ENCODE measurements at regions not wholly inside any gene's neighbourhood (a gene's known extent, or its start where the extent isn't known, plus 50 kb on each side); places are given as distances from the start of the nearest gene placed in this dataset.

DNA sequence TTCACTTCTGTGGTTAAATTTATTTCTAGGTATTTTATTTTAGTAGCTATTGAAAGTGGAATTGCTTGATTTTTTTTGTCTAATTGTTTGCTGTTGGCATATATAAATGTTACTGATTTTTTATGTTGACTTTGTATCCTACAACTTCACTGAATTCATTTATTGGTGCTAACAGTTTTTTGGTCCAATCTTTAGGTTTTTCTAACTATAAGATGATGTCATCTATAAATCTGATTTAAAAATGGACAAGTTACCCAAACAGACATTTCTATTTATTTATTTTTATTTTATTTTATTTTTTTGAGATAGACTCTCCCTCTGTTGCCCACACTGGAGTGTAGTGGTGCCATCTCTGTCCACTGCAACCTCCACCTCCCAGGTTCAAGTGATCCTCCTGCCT is 162.3 kb downstream of the COX7C start:
- no peak for DNase-seq (ENCODE audit: low read depth)

DNA sequence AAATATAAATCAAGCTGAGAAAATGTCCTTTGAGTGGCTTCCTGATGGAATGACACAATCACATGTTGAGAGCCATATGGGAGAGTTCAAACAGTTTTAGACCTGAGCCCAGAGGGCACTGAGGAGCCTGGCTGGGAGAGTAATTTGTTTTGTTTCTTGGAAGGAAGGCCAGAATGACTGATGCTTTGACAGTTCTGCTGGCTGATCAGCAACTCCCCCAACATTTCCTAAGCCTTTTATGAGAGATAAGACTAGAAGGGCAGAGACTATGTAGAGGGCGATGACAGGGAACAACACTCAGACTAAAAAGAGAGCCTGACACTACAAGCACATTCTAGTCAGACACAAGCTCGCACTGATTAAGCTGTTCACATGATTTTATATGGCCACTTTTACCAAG is 169.2 kb downstream of the COX7C start:
- DNase-seq (ENCODE audit: low read depth) = no peak

DNA sequence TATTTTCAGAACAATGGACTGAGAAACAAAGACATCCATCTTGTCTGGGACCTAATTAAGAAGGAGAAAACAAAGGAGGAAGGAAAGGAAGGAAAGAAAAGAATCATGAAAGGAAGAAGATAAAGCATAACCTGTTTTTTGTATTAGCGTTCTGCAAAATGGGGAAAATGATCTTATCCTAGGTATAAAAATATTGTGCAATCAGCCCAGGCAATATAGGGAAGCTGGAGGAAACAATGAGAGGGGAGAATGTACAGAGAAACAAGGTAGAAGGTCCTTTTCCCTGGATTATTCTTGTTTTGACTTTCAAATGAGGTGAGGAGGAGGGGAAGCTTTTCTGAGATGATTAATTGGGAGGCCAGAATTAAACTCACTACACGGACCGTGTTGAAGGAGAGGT is 177.9 kb downstream of the COX7C start:
- DNase-seq (ENCODE audit: low read depth) = no peak

DNA sequence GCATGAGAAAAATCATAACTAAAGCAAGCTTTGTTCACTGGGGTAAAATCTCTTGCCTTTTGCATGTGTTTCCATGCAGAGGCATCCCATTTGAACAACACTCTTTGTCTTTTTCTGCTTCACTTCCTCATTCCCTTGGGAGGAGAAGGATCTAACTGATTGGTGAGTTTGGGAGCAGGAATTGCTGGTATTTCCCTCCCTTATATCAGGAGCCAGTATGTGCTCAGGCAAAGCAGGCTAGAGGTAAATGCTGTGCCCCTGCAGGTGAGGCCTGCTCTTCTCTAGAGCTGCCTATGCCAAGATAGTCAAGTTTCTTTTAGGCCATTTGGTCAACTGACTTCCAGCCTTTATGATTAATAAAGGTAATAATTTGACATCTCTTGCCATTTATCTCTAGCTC is 179.9 kb downstream of the COX7C start:
- DNase-seq (ENCODE audit: low read depth) = no peak

DNA sequence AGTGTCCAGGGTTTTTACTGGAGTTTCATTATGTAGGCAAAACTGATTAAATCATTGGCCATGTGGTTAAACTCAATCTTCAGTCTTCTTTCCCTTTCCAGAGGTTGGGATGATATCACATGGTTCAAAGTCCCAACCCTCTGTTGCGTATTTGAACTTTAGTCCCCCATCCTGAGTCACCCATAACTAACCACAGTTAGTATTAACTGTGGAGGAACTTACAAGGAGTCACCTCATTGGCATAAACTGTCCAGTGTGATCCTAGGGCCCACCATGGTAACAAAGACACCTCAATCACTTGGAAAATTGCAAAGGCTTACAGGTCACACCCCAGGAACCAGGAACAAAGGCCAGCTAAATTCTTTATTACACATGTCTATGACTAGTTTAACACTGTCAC is 188.5 kb downstream of the COX7C start:
- DNase-seq (ENCODE audit: low read depth) = no peak

DNA sequence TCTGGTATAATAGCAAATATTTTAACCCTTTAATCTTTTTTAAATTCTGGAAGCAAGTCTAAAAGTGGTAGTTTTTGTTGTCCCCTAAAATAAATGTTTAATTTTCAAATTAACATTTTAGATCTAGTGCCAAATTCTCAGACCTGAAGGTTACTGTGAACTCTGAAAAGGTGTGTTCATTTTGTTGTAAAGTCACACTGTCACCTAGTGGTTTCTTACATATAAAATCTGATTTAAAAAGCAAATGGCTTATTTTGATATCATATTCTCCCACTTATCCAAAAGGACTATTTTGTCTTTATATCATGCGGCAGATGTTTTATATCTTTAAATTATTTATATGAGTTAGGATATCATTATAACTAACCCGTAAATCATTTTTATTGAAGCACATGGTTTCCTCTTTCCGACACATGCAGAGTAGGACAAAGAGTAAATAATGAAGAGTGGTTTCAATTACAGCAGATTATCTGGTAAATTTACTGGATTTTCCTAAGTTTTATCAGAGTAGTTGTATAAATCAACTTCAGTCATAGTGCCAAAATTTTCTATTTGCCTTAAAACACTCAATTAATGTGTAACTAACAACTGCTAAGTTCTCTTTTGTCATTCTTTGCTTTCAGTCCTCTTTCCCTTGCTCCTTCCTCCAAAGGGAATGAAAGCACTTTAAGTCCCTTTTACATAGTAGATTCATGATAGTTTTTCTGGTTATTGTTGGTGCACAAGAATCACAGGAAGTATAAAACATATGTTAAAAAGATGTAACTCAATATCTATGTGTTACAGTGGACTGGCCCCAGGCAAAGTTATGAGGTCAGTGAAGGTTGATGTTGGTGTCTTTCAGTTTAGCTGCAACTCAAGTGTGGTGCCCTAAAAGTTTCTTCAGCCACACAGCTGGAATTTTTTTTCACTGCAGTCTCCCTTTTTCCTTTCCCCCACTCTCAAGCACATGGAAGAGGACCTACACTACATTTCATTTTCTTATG is 189.6 kb downstream of the COX7C start:
- no peak for DNase-seq (ENCODE audit: low read depth)

DNA sequence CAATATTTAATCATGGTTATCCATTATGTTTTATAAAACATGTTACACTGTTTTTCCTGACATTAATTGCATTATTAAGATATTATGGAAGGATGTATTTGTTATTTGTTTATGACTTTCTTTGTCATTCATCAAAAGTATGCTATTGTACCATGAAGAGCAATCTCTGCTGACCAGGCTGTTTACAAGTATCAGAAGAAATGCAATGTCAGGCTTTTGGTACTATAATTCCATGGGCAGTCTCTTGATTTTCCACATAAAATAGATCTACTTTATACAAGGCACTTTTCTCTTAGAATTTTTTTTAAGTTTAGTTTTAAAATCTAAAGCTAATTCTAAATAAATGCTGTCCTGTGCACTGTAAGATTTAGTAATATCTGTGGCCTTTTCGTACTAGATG is 196.6 kb downstream of the COX7C start:
- no peak for DNase-seq (ENCODE audit: low read depth)

DNA sequence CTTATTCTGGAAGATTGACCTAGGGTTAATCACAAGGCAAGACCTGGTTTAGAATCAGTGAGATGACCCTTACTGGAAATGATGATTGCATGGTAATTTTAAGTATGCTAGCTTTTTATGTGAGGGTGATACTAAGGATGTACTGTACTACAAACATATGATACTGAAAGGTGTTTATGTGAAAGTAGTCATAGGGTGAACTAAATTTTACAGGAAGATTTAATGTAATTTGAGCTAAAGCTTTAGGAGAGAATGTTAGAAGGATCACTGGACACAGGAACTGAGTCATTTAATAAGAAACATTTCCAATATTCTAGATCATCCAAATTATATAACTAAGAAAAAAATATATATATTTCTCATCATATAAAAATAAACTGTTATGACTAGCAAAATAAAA is 197.2 kb downstream of the COX7C start:
- no peak for DNase-seq (ENCODE audit: low read depth)

DNA sequence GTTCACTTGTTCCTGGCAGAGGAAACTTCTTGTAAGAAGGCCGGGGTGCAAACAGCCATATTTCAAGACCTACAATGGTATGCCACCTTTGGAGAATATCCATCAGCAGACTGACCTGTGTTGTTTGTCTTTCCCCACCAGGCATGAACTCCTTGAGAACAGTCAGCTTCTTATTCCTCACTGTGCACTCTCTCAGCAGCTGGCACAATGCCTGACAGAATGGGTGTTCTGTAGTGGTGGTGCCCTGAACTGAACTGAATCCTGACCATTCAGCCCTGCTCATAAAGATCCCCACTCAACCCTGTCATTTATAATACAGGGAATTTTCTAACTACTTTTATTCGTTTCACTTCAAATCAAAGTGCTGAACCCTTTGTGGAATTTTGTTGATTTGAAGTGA is 206.9 kb downstream of the COX7C start:
- DNase-seq (ENCODE audit: low read depth) = no peak

DNA sequence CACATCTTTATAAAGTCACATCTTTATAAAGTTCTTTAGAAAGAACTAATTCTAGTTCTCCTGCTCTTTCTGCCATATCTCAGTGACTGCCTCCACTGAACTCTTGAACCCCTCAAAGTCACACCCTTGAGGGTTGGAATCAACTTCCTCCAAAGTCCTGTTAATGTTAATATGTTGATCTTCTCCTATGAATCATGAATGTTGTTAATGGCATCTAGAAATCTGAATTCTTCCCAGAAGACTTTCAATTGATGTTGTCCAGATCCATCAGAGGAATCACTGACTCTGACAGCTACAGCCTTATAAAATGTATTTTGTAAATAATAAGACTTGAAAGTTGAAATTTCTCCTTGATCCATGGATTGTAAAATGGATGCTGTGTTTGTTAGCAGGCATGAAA is 213.4 kb downstream of the COX7C start:
- no peak for DNase-seq (ENCODE audit: low read depth)

DNA sequence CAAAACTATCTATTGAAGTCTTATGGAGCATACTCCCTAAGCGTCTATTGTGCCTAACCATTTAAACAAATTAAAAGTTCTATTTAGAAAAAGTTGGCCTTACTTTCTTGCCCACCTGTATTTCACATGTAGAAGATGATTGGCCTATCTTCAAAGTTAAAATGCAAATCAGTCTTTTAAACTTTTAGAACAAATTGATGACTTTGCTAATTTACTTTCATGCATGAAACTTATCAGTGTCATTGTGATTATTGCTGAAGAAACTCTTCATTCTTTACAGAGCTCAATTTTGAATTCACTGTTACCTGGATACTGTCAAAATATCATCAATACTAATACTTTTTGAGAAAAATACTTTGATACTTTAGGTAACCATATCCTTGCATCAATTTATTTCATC is 216.1 kb downstream of the COX7C start:
- no peak for DNase-seq (ENCODE audit: low read depth)

DNA sequence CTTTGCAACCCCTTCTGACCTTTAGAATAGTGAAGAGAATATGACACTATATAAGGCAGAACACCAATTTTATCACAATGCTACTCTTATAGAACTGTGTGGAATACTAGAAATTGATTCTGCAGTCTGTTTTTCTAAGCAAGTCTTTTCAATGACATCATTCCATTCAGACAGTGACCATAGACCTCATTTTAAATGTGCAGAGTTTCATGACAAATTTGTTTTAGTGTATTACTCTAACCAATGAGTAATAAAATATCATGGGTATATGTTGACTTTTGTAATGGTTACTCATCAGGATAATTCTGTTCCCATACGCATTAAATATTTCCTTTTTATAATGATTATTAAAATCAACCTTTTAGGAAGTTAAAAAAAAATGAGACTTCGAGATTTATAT is 219.9 kb downstream of the COX7C start:
- DNase-seq (ENCODE audit: low read depth) = no peak

DNA sequence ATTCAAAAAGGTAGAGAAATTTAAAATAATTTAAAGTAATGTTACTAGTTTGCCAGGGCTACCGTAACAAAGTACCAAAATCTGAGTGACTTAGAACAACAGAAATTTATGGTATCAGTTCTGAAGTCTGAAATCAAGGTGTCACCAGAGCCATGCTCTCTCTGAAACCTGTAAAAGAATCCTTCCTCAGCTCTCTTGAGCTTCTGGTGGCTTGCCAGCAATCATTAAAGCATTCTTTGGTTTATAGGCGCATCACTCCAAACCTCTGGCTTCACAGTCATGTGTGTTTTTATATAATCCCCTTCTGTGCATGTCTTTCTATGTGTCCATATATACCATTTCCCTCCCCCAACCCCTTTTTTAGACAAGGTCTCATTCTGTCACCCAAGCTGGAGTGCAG is 220.3 kb downstream of the COX7C start:
- no peak for DNase-seq (ENCODE audit: low read depth)

DNA sequence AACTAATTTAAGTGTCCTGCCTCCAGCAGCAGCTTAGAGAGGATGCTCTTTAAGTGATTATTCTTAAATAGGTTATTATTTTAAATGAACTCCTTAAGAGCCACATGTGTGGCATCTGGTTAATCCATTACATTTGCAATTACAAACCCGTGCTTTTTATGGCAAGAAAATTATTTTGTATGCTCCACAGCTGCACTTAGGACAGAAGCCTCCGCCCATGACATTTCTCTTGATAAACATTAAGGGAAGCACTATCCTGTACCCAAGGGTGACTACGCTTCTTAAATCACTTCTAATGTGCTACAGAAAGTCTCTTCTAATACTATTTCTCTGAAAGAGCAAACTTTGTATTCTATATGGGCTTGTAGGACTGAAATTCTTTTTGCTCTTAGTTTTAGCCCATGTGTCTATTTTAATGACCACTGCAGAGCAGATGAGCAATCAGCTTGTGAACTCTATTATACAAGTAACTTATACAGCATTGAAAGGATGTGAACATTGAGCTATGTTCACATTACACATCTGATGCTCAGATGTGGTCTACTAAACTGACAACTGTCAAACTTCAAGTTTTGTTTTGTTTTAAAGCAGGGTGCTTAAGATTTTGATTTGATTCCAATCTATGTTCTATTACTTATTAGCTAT is 223.4 kb downstream of the COX7C start:
- DNase-seq (ENCODE audit: low read depth) = no peak

DNA sequence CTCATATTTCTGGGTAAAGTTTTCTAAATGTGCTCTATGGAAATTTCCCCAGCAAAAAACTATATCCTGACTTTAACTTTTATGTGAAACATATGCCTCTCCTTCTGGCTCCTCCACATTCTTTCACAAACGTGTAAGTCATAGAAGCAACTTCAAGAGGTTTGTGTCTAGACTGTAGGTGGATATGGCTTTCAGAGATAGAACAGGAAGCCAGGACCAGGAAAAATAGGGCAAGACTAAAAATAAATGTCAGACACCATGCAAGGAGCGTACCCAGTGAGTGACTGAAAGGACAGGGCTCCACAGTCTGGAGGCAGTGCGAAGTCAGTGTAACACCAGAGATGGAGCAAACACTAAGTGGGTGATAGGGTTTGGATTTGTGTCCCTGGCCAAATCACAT is 240.7 kb downstream of the COX7C start:
- no peak for DNase-seq (ENCODE audit: low read depth)

DNA sequence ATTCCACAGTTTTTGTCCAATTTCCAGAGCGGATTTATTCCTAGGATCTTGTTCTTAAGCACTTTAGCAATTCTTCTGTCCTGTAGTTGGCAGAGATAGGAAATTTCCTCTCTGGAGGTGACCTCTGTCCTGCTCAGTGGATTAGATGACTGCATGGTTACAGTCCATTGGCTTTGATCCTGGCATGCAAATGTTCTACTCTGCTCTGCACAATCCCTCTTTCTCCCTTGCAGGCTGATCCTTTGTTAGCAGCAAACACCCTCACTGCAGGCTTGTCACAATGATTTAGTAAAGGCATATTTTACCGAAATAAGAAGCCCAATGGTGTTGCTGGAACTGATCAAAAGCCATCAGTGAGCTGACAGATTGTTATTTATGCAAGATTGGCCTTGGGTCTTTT is 243.8 kb downstream of the COX7C start:
- no peak for DNase-seq (ENCODE audit: low read depth)

DNA sequence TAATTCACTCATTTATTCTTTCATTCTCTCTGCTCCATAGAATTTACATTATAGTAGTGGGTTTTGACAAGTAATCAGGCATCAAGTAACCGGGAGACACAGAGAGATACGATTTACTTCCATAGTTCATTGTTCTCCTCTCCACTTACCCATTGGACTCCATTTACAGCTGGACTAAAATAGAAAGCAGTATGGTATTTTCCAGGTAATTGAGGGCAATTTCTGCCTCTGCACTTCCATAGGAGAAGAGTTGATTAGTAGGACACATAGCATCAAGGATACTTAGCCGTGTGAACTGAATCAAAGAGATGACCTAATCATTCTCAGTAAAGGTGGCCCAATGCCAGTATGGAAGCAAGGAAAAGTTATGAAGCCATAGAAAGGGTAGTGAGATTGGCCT is 244.4 kb downstream of the COX7C start:
- DNase-seq (ENCODE audit: low read depth) = no peak

DNA sequence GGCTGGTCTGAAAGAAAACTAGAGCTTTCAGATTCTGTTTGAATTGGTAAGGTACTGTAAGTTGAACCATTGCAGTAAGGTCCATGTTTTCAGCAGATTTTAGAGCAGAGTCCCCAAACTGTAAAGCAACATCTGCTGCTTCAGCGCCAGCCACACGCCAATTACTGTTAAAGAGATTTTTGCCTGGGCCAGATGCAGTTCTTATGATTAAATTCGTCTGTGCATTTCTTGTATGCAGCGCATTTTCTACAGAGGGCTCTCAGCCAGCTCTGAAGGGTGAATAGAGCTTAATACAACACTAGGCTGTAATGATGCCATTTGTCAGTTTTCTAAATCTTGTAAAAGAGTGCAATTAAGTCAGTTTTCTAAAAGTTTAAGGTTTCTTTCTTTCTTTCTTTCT is 246.3 kb downstream of the COX7C start:
- no peak for DNase-seq (ENCODE audit: low read depth)

DNA sequence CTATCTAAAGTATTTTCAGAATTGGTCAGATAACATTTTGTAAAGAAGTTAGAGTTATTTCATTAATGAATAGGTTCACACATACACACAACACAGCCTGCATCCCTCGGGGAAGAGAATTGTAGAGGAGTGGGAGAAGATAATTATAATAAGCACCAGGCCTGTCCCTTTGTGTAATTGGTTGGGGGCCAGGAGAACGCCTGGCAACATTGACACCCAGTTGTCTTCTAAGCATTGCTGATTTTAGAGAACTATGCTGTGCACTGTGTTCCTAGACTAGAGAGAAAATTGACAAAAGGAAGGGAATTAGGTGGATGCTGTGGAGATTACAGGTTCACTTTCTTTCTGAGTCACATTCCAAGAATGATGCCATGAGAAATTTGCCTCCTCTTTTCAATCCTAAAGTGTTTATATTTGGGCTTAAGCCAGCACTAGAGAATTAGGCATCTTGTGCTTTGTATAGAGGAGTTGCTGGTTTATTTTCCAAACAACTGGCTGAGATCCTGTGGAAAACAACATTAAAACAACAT is 247.6 kb downstream of the COX7C start:
- no peak for DNase-seq (ENCODE audit: low read depth)

DNA sequence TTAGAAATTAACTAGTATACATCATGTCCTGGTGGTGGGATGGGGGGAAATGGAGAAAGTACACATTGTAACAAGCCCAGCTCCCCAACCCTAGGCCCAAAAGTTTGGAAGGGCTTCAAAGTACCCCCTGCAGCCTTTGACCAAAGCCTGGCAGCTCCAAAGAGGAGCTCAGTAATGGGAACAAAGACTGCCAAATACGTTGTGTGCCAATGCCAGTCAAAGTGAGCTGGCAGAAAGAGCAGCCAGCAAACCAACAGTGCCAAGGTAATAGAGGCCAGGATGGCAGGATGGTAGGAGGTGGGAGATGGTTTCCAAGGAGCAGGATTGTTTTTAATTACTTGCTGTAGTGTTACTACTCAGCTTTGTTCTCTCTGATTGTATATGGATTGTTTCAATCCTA is 248.3 kb downstream of the COX7C start:
- DNase-seq (ENCODE audit: low read depth) = no peak

DNA sequence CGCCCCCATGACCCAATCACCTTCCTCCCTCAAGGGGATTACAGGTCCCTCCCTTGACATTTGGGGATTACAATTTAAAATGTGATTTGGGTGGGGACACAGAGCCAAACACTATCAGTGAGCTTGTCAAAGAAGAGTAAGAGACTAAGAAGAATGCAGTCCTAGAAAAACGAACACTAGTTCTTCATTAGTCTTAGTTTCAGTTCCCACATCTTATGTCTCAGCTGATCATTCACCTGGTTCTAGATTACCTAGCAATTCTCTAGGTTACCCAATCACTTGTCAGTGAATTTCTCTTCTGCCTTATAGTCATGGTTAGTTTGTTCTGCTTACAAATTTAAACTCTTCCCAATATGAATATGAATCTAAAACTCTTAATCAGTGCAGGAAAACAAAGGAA is 251.5 kb downstream of the COX7C start:
- DNase-seq (ENCODE audit: low read depth) = no peak

DNA sequence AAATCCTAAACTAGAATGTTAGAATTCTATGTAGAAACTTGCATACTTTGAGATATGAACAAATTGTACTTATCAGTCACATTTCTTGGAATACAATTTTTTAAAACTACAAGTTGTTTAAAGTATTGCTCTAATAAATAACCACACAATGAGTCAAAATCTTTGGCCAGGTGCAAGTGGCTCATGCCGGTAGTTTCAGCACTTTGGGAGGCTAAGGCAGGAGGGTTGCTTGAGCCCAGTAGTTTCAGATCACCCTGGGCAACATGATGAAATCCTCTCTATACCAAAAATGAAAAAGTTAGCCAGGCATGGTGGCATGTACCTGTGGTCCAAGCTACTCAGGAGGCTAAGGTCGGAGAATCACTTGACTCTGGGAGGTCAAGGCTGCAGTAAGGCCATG is 257.8 kb downstream of the COX7C start:
- DNase-seq (ENCODE audit: low read depth) = no peak

DNA sequence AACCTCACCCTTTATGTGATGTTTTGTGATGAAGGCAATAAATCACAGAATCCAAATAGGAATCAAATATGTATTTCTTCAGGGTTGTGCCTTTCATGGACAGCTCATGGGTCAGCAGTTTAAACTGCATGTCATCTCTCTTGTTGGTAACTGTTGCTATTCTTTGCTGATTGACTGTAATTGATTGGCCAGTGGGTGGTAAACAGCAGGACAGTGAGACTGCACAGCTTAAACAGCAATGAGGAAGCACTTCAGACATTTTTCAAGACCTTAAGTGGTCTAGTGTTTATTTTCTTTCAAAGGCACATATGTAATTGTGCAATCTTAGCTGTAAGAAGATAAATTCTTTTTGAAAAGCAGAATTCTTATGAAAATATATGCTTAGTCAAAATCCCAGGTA is 260.5 kb downstream of the COX7C start:
- no peak for DNase-seq (ENCODE audit: low read depth)

Measured in T follicular helper cell (primary cell).